ENCODE measurements at regions not wholly inside any gene's neighbourhood (a gene's known extent, or its start where the extent isn't known, plus 50 kb on each side); places are given as distances from the start of the nearest gene placed in this dataset. TPM values are rescaled to one million over a fixed set of nuclear protein-coding genes. Genes with fewer than 3 reads are reported as not detected.

- Histone ChIP-seq H3K56ac (ENCODE audit: low read length) (no peak overlapping the region), H4K5ac (ENCODE audit: low read length) (no peak overlapping the region), H3K79me2 (ENCODE audit: control insufficient read depth, insufficient read depth, low read length) (no peaks in the 10 kb centered on the region), H3K36me3 (ENCODE audit: control insufficient read depth, insufficient read depth, low read length) (no peaks in the 10 kb centered on the region), H3K18ac (ENCODE audit: low read length) (no peak overlapping the region), H3K79me1 (ENCODE audit: low read length) (no peaks in the 10 kb centered on the region), H3K4me3 (ENCODE audit: low read length) (no peak overlapping the region), H3K4me1 (ENCODE audit: control insufficient read depth, low read depth, low read length) (peaks cover 6% of the 10 kb centered on the region), H2AK5ac (ENCODE audit: low read length) (no peak overlapping the region), H3K27ac (ENCODE audit: low read depth, low read length) (no peak overlapping the region), H3K4me2 (ENCODE audit: low read length) (no peak overlapping the region), H2BK120ac (ENCODE audit: low read depth, low read length) (no peak overlapping the region), H3K9ac (ENCODE audit: low read length) (no peak overlapping the region), H4K8ac (ENCODE audit: low read depth, low read length) (no peak overlapping the region), H2BK15ac (replicated peaks; ENCODE audit: low read depth) (no peak overlapping the region), H2BK5ac (ENCODE audit: low read length) (no peak overlapping the region), H3K4ac (ENCODE audit: low read depth, low read length) (no peak overlapping the region), H3K27me3 (ENCODE audit: insufficient read depth, low read length, poor library complexity) (no peaks in the 10 kb centered on the region), H3K23ac (ENCODE audit: low read length) (no peak overlapping the region)
- DNase-seq, result no peak
- no CpG with 5 or more reads among the region's 1 CpG for WGBS (ENCODE audit: extremely low coverage, insufficient coverage, low lambda C conversion rate)
Measured at GRCh38 chr1:201774983-201775344, 54.0 kb upstream of the IPO9 start.

GRCh38 chr1:201775380-201775779, 53.6 kb upstream of the IPO9 start:
- DNase-seq, result no peak
- no peak overlapping the region for H3K4me2 ChIP-seq (ENCODE audit: low read length)
- H3K79me2 ChIP-seq (ENCODE audit: control insufficient read depth, insufficient read depth, low read length), result no peaks in the 10 kb centered on the region
- no peak overlapping the region for H3K4me3 ChIP-seq (ENCODE audit: low read length)
- no peak overlapping the region for H4K8ac ChIP-seq (ENCODE audit: low read depth, low read length)
- H3K18ac ChIP-seq (ENCODE audit: low read length), result no peak overlapping the region
- H2BK120ac ChIP-seq (ENCODE audit: low read depth, low read length), result no peak overlapping the region
- H2AK5ac ChIP-seq (ENCODE audit: low read length), result no peak overlapping the region
- H4K5ac ChIP-seq (ENCODE audit: low read length), result no peak overlapping the region
- no peaks in the 10 kb centered on the region for H3K79me1 ChIP-seq (ENCODE audit: low read length)
- WGBS (ENCODE audit: extremely low coverage, insufficient coverage, low lambda C conversion rate), result no CpG with 5 or more reads among the region's 3 CpGs
- H2BK5ac ChIP-seq (ENCODE audit: low read length), result no peak overlapping the region
- no peak overlapping the region for H3K27ac ChIP-seq (ENCODE audit: low read depth, low read length)
- H3K4me1 ChIP-seq (ENCODE audit: control insufficient read depth, low read depth, low read length), result peaks cover 6% of the 10 kb centered on the region
- no peak overlapping the region for H2BK15ac ChIP-seq (replicated peaks; ENCODE audit: low read depth)
- no peak overlapping the region for H3K4ac ChIP-seq (ENCODE audit: low read depth, low read length)
- H3K36me3 ChIP-seq (ENCODE audit: control insufficient read depth, insufficient read depth, low read length), result no peaks in the 10 kb centered on the region
- no peak overlapping the region for H3K9ac ChIP-seq (ENCODE audit: low read length)
- no peak overlapping the region for H3K23ac ChIP-seq (ENCODE audit: low read length)
- no peak overlapping the region for H3K56ac ChIP-seq (ENCODE audit: low read length)
- no peaks in the 10 kb centered on the region for H3K27me3 ChIP-seq (ENCODE audit: insufficient read depth, low read length, poor library complexity)

GRCh38 chr1:201778279-201779065, 50.5 kb upstream of the IPO9 start:
- WGBS (ENCODE audit: extremely low coverage, insufficient coverage, low lambda C conversion rate), result no CpG with 5 or more reads among the region's 5 CpGs
- H3K79me2 ChIP-seq (ENCODE audit: control insufficient read depth, insufficient read depth, low read length), result no peaks in the 10 kb centered on the region
- DNase-seq, result peak; percentile 41
- H3K9ac ChIP-seq (ENCODE audit: low read length), result no peak overlapping the region
- H3K56ac ChIP-seq (ENCODE audit: low read length), result no peak overlapping the region
- no peak overlapping the region for H4K5ac ChIP-seq (ENCODE audit: low read length)
- H3K36me3 ChIP-seq (ENCODE audit: control insufficient read depth, insufficient read depth, low read length), result no peaks in the 10 kb centered on the region
- no peak overlapping the region for H2BK5ac ChIP-seq (ENCODE audit: low read length)
- no peak overlapping the region for H2BK120ac ChIP-seq (ENCODE audit: low read depth, low read length)
- no peaks in the 10 kb centered on the region for H3K27me3 ChIP-seq (ENCODE audit: insufficient read depth, low read length, poor library complexity)
- no peak overlapping the region for H3K4ac ChIP-seq (ENCODE audit: low read depth, low read length)
- H2AK5ac ChIP-seq (ENCODE audit: low read length), result no peak overlapping the region
- H4K8ac ChIP-seq (ENCODE audit: low read depth, low read length), result no peak overlapping the region
- no peak overlapping the region for H3K4me3 ChIP-seq (ENCODE audit: low read length)
- peaks cover 6% of the 10 kb centered on the region for H3K4me1 ChIP-seq (ENCODE audit: control insufficient read depth, low read depth, low read length)
- no peak overlapping the region for H3K4me2 ChIP-seq (ENCODE audit: low read length)
- H3K79me1 ChIP-seq (ENCODE audit: low read length), result no peaks in the 10 kb centered on the region
- H2BK15ac ChIP-seq (replicated peaks; ENCODE audit: low read depth), result no peak overlapping the region
- no peak overlapping the region for H3K23ac ChIP-seq (ENCODE audit: low read length)
- H3K27ac ChIP-seq (ENCODE audit: low read depth, low read length), result no peak overlapping the region
- H3K18ac ChIP-seq (ENCODE audit: low read length), result no peak overlapping the region

Small RNAs in the stretch of these regions (small RNA-seq; reads per million reads assigned to genes)
- gene MIR5191 (ENCODE audit: insufficient read depth), result not detected
- gene RNU6-501P (ENCODE audit: insufficient read depth), result not detected

All from mesendoderm (in vitro differentiated cells).